Lower leg skin (tissue), 3 donors: ENCODE measurements at regions not wholly inside any gene's neighbourhood (a gene's known extent, or its start where the extent isn't known, plus 50 kb on each side); places are given as distances from the start of the nearest gene placed in this dataset.

Source experiments
- POLR2A ChIP-seq, 2 donors: fragments of 450-650 bp; IDR thresholded peaks; one replicate each; pipeline ENCODE4 v1.6.1; 2016 to 2017; ENCODE audit warnings: antibody characterized with exemption in 2 of 2, mild to moderate bottlenecking in 1 of 2, moderate library complexity in 1 of 2
- TF ChIP-seq, protein P1 (sequence below), 3 donors: fragments of 450-650 bp; IDR thresholded peaks; one replicate each; pipeline ENCODE4 v1.5.1; 2016; ENCODE audit warnings: antibody characterized with exemption in 3 of 3, mild to moderate bottlenecking in 3 of 3, moderate library complexity in 2 of 3

DNA sequence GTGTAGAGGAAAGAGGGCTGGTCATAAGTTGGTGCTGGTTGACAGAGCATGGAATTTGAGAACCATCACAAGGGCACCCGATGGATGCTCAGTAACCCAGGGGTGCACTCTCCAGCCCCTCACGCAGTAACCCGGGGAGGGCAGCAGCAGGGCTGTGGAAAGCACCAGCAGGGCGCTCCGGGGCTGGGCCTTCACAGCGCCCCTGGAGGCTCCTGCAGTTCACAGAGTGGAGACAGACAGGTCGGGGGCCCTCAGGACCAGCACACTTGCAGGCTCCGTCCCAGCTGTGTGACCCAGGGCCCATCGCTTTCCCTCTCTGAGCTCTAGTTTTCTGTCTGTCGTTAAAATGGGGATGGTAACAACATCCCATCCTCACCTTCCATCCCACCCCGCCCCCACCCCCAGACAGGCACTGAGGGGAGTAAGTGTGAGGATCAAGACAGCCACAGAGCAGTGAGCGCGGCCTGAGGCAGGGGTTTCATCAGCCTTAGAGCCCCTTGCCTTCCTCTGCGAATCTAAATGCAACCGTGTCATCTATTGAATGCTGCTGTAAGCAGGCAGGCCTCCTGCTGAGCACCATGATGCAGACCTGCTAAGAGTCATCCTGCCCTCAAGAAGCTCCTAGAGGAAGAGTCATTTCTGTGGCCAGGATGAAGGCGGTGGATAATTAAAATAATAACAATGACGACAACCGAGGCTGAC, 90.2 kb upstream of the LINGO1 start:
- TF ChIP-seq, protein P1, sequence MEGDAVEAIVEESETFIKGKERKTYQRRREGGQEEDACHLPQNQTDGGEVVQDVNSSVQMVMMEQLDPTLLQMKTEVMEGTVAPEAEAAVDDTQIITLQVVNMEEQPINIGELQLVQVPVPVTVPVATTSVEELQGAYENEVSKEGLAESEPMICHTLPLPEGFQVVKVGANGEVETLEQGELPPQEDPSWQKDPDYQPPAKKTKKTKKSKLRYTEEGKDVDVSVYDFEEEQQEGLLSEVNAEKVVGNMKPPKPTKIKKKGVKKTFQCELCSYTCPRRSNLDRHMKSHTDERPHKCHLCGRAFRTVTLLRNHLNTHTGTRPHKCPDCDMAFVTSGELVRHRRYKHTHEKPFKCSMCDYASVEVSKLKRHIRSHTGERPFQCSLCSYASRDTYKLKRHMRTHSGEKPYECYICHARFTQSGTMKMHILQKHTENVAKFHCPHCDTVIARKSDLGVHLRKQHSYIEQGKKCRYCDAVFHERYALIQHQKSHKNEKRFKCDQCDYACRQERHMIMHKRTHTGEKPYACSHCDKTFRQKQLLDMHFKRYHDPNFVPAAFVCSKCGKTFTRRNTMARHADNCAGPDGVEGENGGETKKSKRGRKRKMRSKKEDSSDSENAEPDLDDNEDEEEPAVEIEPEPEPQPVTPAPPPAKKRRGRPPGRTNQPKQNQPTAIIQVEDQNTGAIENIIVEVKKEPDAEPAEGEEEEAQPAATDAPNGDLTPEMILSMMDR (IDR thresholded peaks at IDR 0.05) = no peak
- TF ChIP-seq POLR2A (IDR thresholded peaks at IDR 0.05) = no peak
